ENCODE measurements at regions not wholly inside any gene's neighbourhood (a gene's known extent, or its start where the extent isn't known, plus 50 kb on each side); places are given as distances from the start of the nearest gene placed in this dataset.

DNA sequence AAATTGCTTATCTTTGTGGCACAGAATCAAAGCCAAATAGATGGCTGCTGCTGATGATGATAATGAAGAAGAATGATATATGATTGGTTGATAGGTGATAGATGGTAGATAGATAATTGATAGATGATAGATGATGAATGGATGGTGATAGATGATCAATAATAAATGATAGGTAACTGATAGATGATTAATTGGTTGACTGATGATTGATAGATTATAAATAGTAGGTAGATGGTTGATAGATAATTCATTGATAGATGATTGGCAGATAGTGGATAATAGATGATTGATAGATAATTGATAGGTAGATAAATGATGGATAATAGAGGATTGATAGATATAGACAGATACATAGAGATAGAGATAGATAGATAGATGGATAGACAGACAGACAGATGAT, 430.2 kb downstream of the EIPR1 start:
- TF ChIP-seq, protein P1, sequence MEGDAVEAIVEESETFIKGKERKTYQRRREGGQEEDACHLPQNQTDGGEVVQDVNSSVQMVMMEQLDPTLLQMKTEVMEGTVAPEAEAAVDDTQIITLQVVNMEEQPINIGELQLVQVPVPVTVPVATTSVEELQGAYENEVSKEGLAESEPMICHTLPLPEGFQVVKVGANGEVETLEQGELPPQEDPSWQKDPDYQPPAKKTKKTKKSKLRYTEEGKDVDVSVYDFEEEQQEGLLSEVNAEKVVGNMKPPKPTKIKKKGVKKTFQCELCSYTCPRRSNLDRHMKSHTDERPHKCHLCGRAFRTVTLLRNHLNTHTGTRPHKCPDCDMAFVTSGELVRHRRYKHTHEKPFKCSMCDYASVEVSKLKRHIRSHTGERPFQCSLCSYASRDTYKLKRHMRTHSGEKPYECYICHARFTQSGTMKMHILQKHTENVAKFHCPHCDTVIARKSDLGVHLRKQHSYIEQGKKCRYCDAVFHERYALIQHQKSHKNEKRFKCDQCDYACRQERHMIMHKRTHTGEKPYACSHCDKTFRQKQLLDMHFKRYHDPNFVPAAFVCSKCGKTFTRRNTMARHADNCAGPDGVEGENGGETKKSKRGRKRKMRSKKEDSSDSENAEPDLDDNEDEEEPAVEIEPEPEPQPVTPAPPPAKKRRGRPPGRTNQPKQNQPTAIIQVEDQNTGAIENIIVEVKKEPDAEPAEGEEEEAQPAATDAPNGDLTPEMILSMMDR (IDR thresholded peaks at IDR 0.05 in 8 of 11, conservative IDR thresholded peaks at IDR 0.05 in 3 of 11): no peak
- TF ChIP-seq POLR2AphosphoS5 (IDR thresholded peaks at IDR 0.05) (no peak), POLR2A (IDR thresholded peaks at IDR 0.05) (no peak)

Data from spleen (tissue), 7 donors.